ENCODE measurements at regions not wholly inside any gene's neighbourhood (a gene's known extent, or its start where the extent isn't known, plus 50 kb on each side); places are given as distances from the start of the nearest gene placed in this dataset.

DNA sequence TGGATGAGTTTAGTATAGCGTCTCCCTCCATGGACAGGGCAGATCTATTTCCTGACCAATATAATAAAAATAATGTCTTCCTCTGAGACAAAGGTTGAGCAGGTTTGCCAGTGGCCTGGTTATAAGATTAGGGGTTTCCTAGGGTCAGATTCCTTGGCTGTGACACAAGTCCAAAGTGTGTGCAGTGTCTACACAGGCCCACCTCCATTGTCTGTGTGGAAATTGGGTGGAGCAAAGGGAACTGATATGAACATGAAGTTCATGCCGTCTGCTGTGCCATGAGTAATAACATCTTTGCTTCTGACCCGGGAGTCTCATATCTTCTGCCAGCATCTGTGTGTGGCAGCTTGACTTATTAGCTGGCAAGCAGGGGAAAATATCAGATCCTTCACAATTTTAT, 187.7 kb upstream of the BOD1L1 start:
- TF ChIP-seq GATA2 (IDR thresholded peaks at IDR 0.05; ENCODE audit: low read depth, low read length) (no peak), GATA3 (IDR thresholded peaks at IDR 0.05; ENCODE audit: low read depth, low read length) (no peak)

Measured in SH-SY5Y (cell line).